ENCODE measurements at regions not wholly inside any gene's neighbourhood (a gene's known extent, or its start where the extent isn't known, plus 50 kb on each side); places are given as distances from the start of the nearest gene placed in this dataset.

- Histone ChIP-seq H3K36me3 (ENCODE audit: control insufficient read depth in 3 of 3, insufficient read depth in 3 of 3, low read length in 3 of 3) (no peaks in the 10 kb centered on the region), H3K27ac (ENCODE audit: low read depth, low read length) (no peak overlapping the region), H3K27me3 (ENCODE audit: control insufficient read depth in 3 of 3, insufficient read depth in 3 of 3, low read length in 3 of 3) (no peaks in the 10 kb centered on the region), H3K9me3 (ENCODE audit: control insufficient read depth in 3 of 3, low read length in 3 of 3) (peaks cover 0 to 3% (median 2%) of the 10 kb centered on the region in 3 donors), H3K9ac (ENCODE audit: low read depth in 1 of 3, low read length in 3 of 3) (no peak overlapping the region), H3K4me1 (ENCODE audit: control insufficient read depth in 3 of 3, insufficient read depth in 3 of 3, low read length in 3 of 3) (no peaks in the 10 kb centered on the region), H3K4me3 (ENCODE audit: low read length in 3 of 3) (no peak overlapping the region)
Measured at GRCh38 chr5:54860321-54860720, 125.1 kb downstream of the ESM1 start.

- Histone ChIP-seq H3K4me3 (ENCODE audit: low read length in 3 of 3) (no peak overlapping the region), H3K27ac (ENCODE audit: low read depth, low read length) (no peak overlapping the region), H3K4me1 (ENCODE audit: control insufficient read depth in 3 of 3, insufficient read depth in 3 of 3, low read length in 3 of 3) (no peaks in the 10 kb centered on the region), H3K9ac (ENCODE audit: low read depth in 1 of 3, low read length in 3 of 3) (no peak overlapping the region), H3K9me3 (ENCODE audit: control insufficient read depth in 3 of 3, low read length in 3 of 3) (peaks cover 0 to 3% (median 2%) of the 10 kb centered on the region in 3 donors), H3K27me3 (ENCODE audit: control insufficient read depth in 3 of 3, insufficient read depth in 3 of 3, low read length in 3 of 3) (no peaks in the 10 kb centered on the region), H3K36me3 (ENCODE audit: control insufficient read depth in 3 of 3, insufficient read depth in 3 of 3, low read length in 3 of 3) (no peaks in the 10 kb centered on the region)
Measured at GRCh38 chr5:54859316-54859715, 126.1 kb downstream of the ESM1 start.

- H3K36me3 ChIP-seq (ENCODE audit: control insufficient read depth in 3 of 3, insufficient read depth in 3 of 3, low read length in 3 of 3) = no peaks in the 10 kb centered on the region
- H3K4me1 ChIP-seq (ENCODE audit: control insufficient read depth in 3 of 3, insufficient read depth in 3 of 3, low read length in 3 of 3) = no peaks in the 10 kb centered on the region
- peaks cover 0 to 3% (median 2%) of the 10 kb centered on the region in 3 donors for H3K9me3 ChIP-seq (ENCODE audit: control insufficient read depth in 3 of 3, low read length in 3 of 3)
- no peak overlapping the region for H3K9ac ChIP-seq (ENCODE audit: low read depth in 1 of 3, low read length in 3 of 3)
- H3K27ac ChIP-seq (ENCODE audit: low read depth, low read length) = no peak overlapping the region
- H3K4me3 ChIP-seq (ENCODE audit: low read length in 3 of 3) = no peak overlapping the region
- H3K27me3 ChIP-seq (ENCODE audit: control insufficient read depth in 3 of 3, insufficient read depth in 3 of 3, low read length in 3 of 3) = no peaks in the 10 kb centered on the region
Measured at GRCh38 chr5:54854883-54855581, 130.4 kb downstream of the ESM1 start.

- no peak overlapping the region for H3K9ac ChIP-seq (ENCODE audit: low read depth in 1 of 3, low read length in 3 of 3)
- no peaks in the 10 kb centered on the region for H3K27me3 ChIP-seq (ENCODE audit: control insufficient read depth in 3 of 3, insufficient read depth in 3 of 3, low read length in 3 of 3)
- H3K4me1 ChIP-seq (ENCODE audit: control insufficient read depth in 3 of 3, insufficient read depth in 3 of 3, low read length in 3 of 3) = no peaks in the 10 kb centered on the region
- no peaks in the 10 kb centered on the region for H3K36me3 ChIP-seq (ENCODE audit: control insufficient read depth in 3 of 3, insufficient read depth in 3 of 3, low read length in 3 of 3)
- H3K27ac ChIP-seq (ENCODE audit: low read depth, low read length) = no peak overlapping the region
- no peak overlapping the region for H3K4me3 ChIP-seq (ENCODE audit: low read length in 3 of 3)
- no peaks in the 10 kb centered on the region for H3K9me3 ChIP-seq (ENCODE audit: control insufficient read depth in 3 of 3, low read length in 3 of 3)
Measured at GRCh38 chr5:54852007-54852406, 133.4 kb downstream of the ESM1 start.

- Histone ChIP-seq H3K9me3 (ENCODE audit: control insufficient read depth in 3 of 3, low read length in 3 of 3) (no peaks in the 10 kb centered on the region), H3K9ac (ENCODE audit: low read depth in 1 of 3, low read length in 3 of 3) (no peak overlapping the region), H3K36me3 (ENCODE audit: control insufficient read depth in 3 of 3, insufficient read depth in 3 of 3, low read length in 3 of 3) (no peaks in the 10 kb centered on the region), H3K4me3 (ENCODE audit: low read length in 3 of 3) (no peak overlapping the region), H3K4me1 (ENCODE audit: control insufficient read depth in 3 of 3, insufficient read depth in 3 of 3, low read length in 3 of 3) (no peaks in the 10 kb centered on the region), H3K27ac (ENCODE audit: low read depth, low read length) (no peak overlapping the region), H3K27me3 (ENCODE audit: control insufficient read depth in 3 of 3, insufficient read depth in 3 of 3, low read length in 3 of 3) (no peaks in the 10 kb centered on the region)
Measured at GRCh38 chr5:54851449-54851848, 133.9 kb downstream of the ESM1 start.

GRCh38 chr5:54848581-54848980 lies 136.8 kb downstream of the ESM1 start:
- Histone ChIP-seq H3K4me3 (ENCODE audit: low read length in 3 of 3) (no peak overlapping the region), H3K4me1 (ENCODE audit: control insufficient read depth in 3 of 3, insufficient read depth in 3 of 3, low read length in 3 of 3) (peaks cover 0 to 3% (median 0%) of the 10 kb centered on the region in 3 donors), H3K9me3 (ENCODE audit: control insufficient read depth in 3 of 3, low read length in 3 of 3) (no peaks in the 10 kb centered on the region), H3K36me3 (ENCODE audit: control insufficient read depth in 3 of 3, insufficient read depth in 3 of 3, low read length in 3 of 3) (no peaks in the 10 kb centered on the region), H3K27me3 (ENCODE audit: control insufficient read depth in 3 of 3, insufficient read depth in 3 of 3, low read length in 3 of 3) (no peaks in the 10 kb centered on the region), H3K9ac (ENCODE audit: low read depth in 1 of 3, low read length in 3 of 3) (no peak overlapping the region), H3K27ac (ENCODE audit: low read depth, low read length) (no peak overlapping the region)

- H3K27ac ChIP-seq (ENCODE audit: low read depth, low read length) = no peak overlapping the region
- H3K9ac ChIP-seq (ENCODE audit: low read depth in 1 of 3, low read length in 3 of 3) = no peak overlapping the region
- no peaks in the 10 kb centered on the region for H3K27me3 ChIP-seq (ENCODE audit: control insufficient read depth in 3 of 3, insufficient read depth in 3 of 3, low read length in 3 of 3)
- H3K36me3 ChIP-seq (ENCODE audit: control insufficient read depth in 3 of 3, insufficient read depth in 3 of 3, low read length in 3 of 3) = no peaks in the 10 kb centered on the region
- no peaks in the 10 kb centered on the region for H3K9me3 ChIP-seq (ENCODE audit: control insufficient read depth in 3 of 3, low read length in 3 of 3)
- peaks cover 0 to 3% (median 0%) of the 10 kb centered on the region in 3 donors for H3K4me1 ChIP-seq (ENCODE audit: control insufficient read depth in 3 of 3, insufficient read depth in 3 of 3, low read length in 3 of 3)
- H3K4me3 ChIP-seq (ENCODE audit: low read length in 3 of 3) = no peak overlapping the region
Measured at GRCh38 chr5:54845567-54845941, 139.8 kb downstream of the ESM1 start.

GRCh38 chr5:54844905-54845566 lies 140.4 kb downstream of the ESM1 start:
- Histone ChIP-seq H3K27me3 (ENCODE audit: control insufficient read depth in 3 of 3, insufficient read depth in 3 of 3, low read length in 3 of 3) (no peaks in the 10 kb centered on the region), H3K9ac (ENCODE audit: low read depth in 1 of 3, low read length in 3 of 3) (peak overlapping the region; percentile 4 to 44 (median 27)), H3K9me3 (ENCODE audit: control insufficient read depth in 3 of 3, low read length in 3 of 3) (no peaks in the 10 kb centered on the region), H3K36me3 (ENCODE audit: control insufficient read depth in 3 of 3, insufficient read depth in 3 of 3, low read length in 3 of 3) (no peaks in the 10 kb centered on the region), H3K4me1 (ENCODE audit: control insufficient read depth in 3 of 3, insufficient read depth in 3 of 3, low read length in 3 of 3) (peaks cover 0 to 3% (median 0%) of the 10 kb centered on the region in 3 donors), H3K27ac (ENCODE audit: low read depth, low read length) (peak overlapping the region; percentile 23), H3K4me3 (ENCODE audit: low read length in 3 of 3) (peak overlapping the region; percentile 31 to 54 (median 53))

- H3K27me3 ChIP-seq (ENCODE audit: control insufficient read depth in 3 of 3, insufficient read depth in 3 of 3, low read length in 3 of 3) = no peaks in the 10 kb centered on the region
- H3K9me3 ChIP-seq (ENCODE audit: control insufficient read depth in 3 of 3, low read length in 3 of 3) = no peaks in the 10 kb centered on the region
- H3K9ac ChIP-seq (ENCODE audit: low read depth in 1 of 3, low read length in 3 of 3) = no peak overlapping the region
- no peak overlapping the region for H3K4me3 ChIP-seq (ENCODE audit: low read length in 3 of 3)
- H3K27ac ChIP-seq (ENCODE audit: low read depth, low read length) = peak overlapping the region; percentile 23
- no peaks in the 10 kb centered on the region for H3K36me3 ChIP-seq (ENCODE audit: control insufficient read depth in 3 of 3, insufficient read depth in 3 of 3, low read length in 3 of 3)
- peaks cover 0 to 3% (median 0%) of the 10 kb centered on the region in 3 donors for H3K4me1 ChIP-seq (ENCODE audit: control insufficient read depth in 3 of 3, insufficient read depth in 3 of 3, low read length in 3 of 3)
Measured at GRCh38 chr5:54844266-54844665, 141.1 kb downstream of the ESM1 start.

- Histone ChIP-seq H3K36me3 (ENCODE audit: control insufficient read depth in 3 of 3, insufficient read depth in 3 of 3, low read length in 3 of 3) (no peaks in the 10 kb centered on the region), H3K27ac (ENCODE audit: low read depth, low read length) (no peak overlapping the region), H3K9me3 (ENCODE audit: control insufficient read depth in 3 of 3, low read length in 3 of 3) (no peaks in the 10 kb centered on the region), H3K4me3 (ENCODE audit: low read length in 3 of 3) (no peak overlapping the region), H3K9ac (ENCODE audit: low read depth in 1 of 3, low read length in 3 of 3) (no peak overlapping the region), H3K27me3 (ENCODE audit: control insufficient read depth in 3 of 3, insufficient read depth in 3 of 3, low read length in 3 of 3) (no peaks in the 10 kb centered on the region), H3K4me1 (ENCODE audit: control insufficient read depth in 3 of 3, insufficient read depth in 3 of 3, low read length in 3 of 3) (peaks cover 0 to 3% (median 0%) of the 10 kb centered on the region in 3 donors)
Measured at GRCh38 chr5:54841481-54841880, 143.9 kb downstream of the ESM1 start.

All from skeletal muscle tissue (tissue), 3 donors.